WTC11 (cell line): ENCODE measurements at regions not wholly inside any gene's neighbourhood (a gene's known extent, or its start where the extent isn't known, plus 50 kb on each side); places are given as distances from the start of the nearest gene placed in this dataset.
"Not testable (repeated sequence)": the region's sequence is repeated elsewhere in the genome, so short reads cannot be mapped to it uniquely, and the experiment has no call there.

Experiments
- ATAC-seq: fragments of 200-7000 bp; cut with Tn5 transposase; 2 replicates; pipeline ENCODE4 v1.10.0; 2021; ENCODE audit warnings: mild to moderate bottlenecking, moderate library complexity
- CTCF ChIA-PET: fragments of 300-600 bp; sonication (Branson Sonifier 250); formaldehyde crosslinking; loops from one replicate; lab custom pipeline; 2021; ENCODE audit warnings: antibody characterized with exemption; lab: Charles Lee
- POLR2A ChIA-PET: fragments of 350-600 bp; sonication (Branson Sonifier 250); formaldehyde crosslinking; loops from one replicate; lab custom pipeline; 2021; ENCODE audit warnings: antibody characterized with exemption; lab: Charles Lee
- DNase-seq: peaks from one replicate; pipeline ENCODE4 v3.0.0; 2021; ENCODE audit warnings: low spot score
- H3K27ac Mint-ChIP-seq: 2 replicates; pipeline ENCODE4 v1.8.0; 2021; ENCODE audit warnings: mixed read lengths
- H3K27me3 Mint-ChIP-seq: 2 replicates; pipeline ENCODE4 v1.8.0; 2021; ENCODE audit warnings: low read depth, mild to moderate bottlenecking, moderate library complexity, mixed read lengths
- H3K36me3 Mint-ChIP-seq: 2 replicates; pipeline ENCODE4 v1.8.0; 2021; ENCODE audit warnings: mixed read lengths
- H3K4me1 Mint-ChIP-seq: 2 replicates; pipeline ENCODE4 v1.8.0; 2022; ENCODE audit warnings: mixed read lengths
- H3K4me3 Mint-ChIP-seq: 2 replicates; pipeline ENCODE4 v1.8.0; 2021; ENCODE audit warnings: mild to moderate bottlenecking, moderate library complexity, mixed read lengths
- H3K9me3 Mint-ChIP-seq: 2 replicates; pipeline ENCODE4 v1.8.0; 2021; ENCODE audit warnings: mixed read lengths
- ATF2 ChIP-seq: sonication (generic); formaldehyde crosslinking; IDR thresholded peaks from 2 replicates; pipeline ENCODE4 v1.8.1; 2022; ENCODE audit warnings: low read depth, missing genetic modification reagents, borderline replicate concordance
- CTCF ChIP-seq: fragments of 200-600 bp; IDR thresholded peaks from 2 replicates; pipeline ENCODE4 v1.8.0; 2022; ENCODE audit warnings: antibody characterized with exemption
- ELF4 ChIP-seq: sonication (generic); formaldehyde crosslinking; IDR thresholded peaks from 2 replicates; pipeline ENCODE4 v1.8.1; 2022; ENCODE audit warnings: low read depth, mild to moderate bottlenecking, moderate library complexity, missing genetic modification reagents
- ERG ChIP-seq: fragments of 250-450 bp; sonication (Bioruptor Pico); IDR thresholded peaks from 2 replicates; pipeline ENCODE4 v1.8.0; 2021; ENCODE audit warnings: mild to moderate bottlenecking
- ETV6 ChIP-seq: sonication (generic); formaldehyde crosslinking; IDR thresholded peaks from 2 replicates; pipeline ENCODE4 v1.8.1; 2022; ENCODE audit warnings: mild to moderate bottlenecking, missing genetic modification reagents
- HMGA2 ChIP-seq: fragments of 250-450 bp; sonication (Bioruptor Pico); IDR thresholded peaks from 2 replicates; pipeline ENCODE4 v1.4.0; 2021; ENCODE audit warnings: mild to moderate bottlenecking, moderate library complexity
- IRF1 ChIP-seq: sonication (generic); formaldehyde crosslinking; IDR thresholded peaks from 2 replicates; pipeline ENCODE4 v1.8.0; 2023; ENCODE audit warnings: missing genetic modification reagents
- IRF2 ChIP-seq: sonication (generic); formaldehyde crosslinking; IDR thresholded peaks from 2 replicates; pipeline ENCODE4 v1.8.0; 2022; ENCODE audit warnings: low read depth, missing genetic modification reagents, borderline replicate concordance
- KAT7 ChIP-seq: sonication (generic); formaldehyde crosslinking; IDR thresholded peaks from 2 replicates; pipeline ENCODE4 v1.8.1; 2023; ENCODE audit warnings: missing genetic modification reagents, mild to moderate bottlenecking, borderline replicate concordance
- MAX ChIP-seq: sonication (generic); formaldehyde crosslinking; IDR thresholded peaks from 2 replicates; pipeline ENCODE4 v1.8.0; 2022; ENCODE audit warnings: mild to moderate bottlenecking, missing genetic modification reagents
- OVOL2 ChIP-seq: fragments of 250-450 bp; sonication (Bioruptor Pico); IDR thresholded peaks from 2 replicates; pipeline ENCODE4 v1.9.0; 2021; ENCODE audit warnings: mild to moderate bottlenecking, borderline replicate concordance
- RORB ChIP-seq: fragments of 250-450 bp; sonication (Bioruptor Pico); IDR thresholded peaks from 2 replicates; pipeline ENCODE4 v1.9.0; 2021; ENCODE audit warnings: mild to moderate bottlenecking
- TEAD1 ChIP-seq: sonication (generic); formaldehyde crosslinking; IDR thresholded peaks from 2 replicates; pipeline ENCODE4 v1.8.0; 2022; ENCODE audit warnings: mild to moderate bottlenecking, missing genetic modification reagents
- USF1 ChIP-seq: sonication (generic); formaldehyde crosslinking; IDR thresholded peaks from 2 replicates; pipeline ENCODE4 v1.8.0; 2022; ENCODE audit warnings: mild to moderate bottlenecking, missing genetic modification reagents
- ZNF425 ChIP-seq: fragments of 250-450 bp; sonication (Bioruptor Pico); conservative IDR thresholded peaks from 2 replicates; pipeline ENCODE4 v1.9.0; 2021; ENCODE audit warnings: mild to moderate bottlenecking
- ZNF512 ChIP-seq: sonication (generic); formaldehyde crosslinking; IDR thresholded peaks from 2 replicates; pipeline ENCODE4 v1.8.1; 2022; ENCODE audit warnings: missing genetic modification reagents, borderline replicate concordance
- ZNF671 ChIP-seq: fragments of 250-450 bp; sonication (Bioruptor Pico); IDR thresholded peaks from 2 replicates; pipeline ENCODE4 v1.8.0; 2021; ENCODE audit warnings: mild to moderate bottlenecking

- no peaks in the 10 kb centered on the region for H3K36me3 Mint-ChIP-seq
- POLR2A ChIA-PET = no interaction called here
- H3K27ac Mint-ChIP-seq = no peak overlapping the region
- H3K4me3 Mint-ChIP-seq = no peak overlapping the region
- no peaks in the 10 kb centered on the region for H3K9me3 Mint-ChIP-seq
- CTCF ChIA-PET = no interaction called here
- ATAC-seq (no peak), DNase-seq (no peak)
- no peaks in the 10 kb centered on the region for H3K4me1 Mint-ChIP-seq
- TF ChIP-seq ERG (CRISPR knock-in tag) (no peak), HMGA2 (CRISPR knock-in tag) (no peak), ZNF512 (CRISPR knock-in tag) (no peak), USF1 (CRISPR knock-in tag) (no peak), ATF2 (CRISPR knock-in tag) (no peak), ZNF671 (CRISPR knock-in tag) (no peak), RORB (CRISPR knock-in tag) (no peak), ZNF425 (no peak), ELF4 (CRISPR knock-in tag) (no peak), IRF2 (no peak), ETV6 (CRISPR knock-in tag) (no peak), CTCF (no peak), MAX (CRISPR knock-in tag) (no peak), TEAD1 (CRISPR knock-in tag) (no peak), OVOL2 (no peak), KAT7 (CRISPR knock-in tag) (no peak), IRF1 (CRISPR knock-in tag) (no peak)
- H3K27me3 Mint-ChIP-seq = no peaks in the 10 kb centered on the region
Measured at GRCh38 chr4:43496602-43497001, 604.1 kb downstream of the GRXCR1 start.

- Mint-ChIP-seq H3K36me3 (peaks cover 11% of the 10 kb centered on the region), H3K9me3 (peaks cover 24% of the 10 kb centered on the region)
- DNase-seq, CTCF ChIA-PET, ATAC-seq, H3K4me3 Mint-ChIP-seq, H3K27me3 Mint-ChIP-seq, H3K27ac Mint-ChIP-seq, H3K4me1 Mint-ChIP-seq: not testable (repeated sequence)
- POLR2A ChIA-PET = interaction anchor here (0.7 kb wide), 1 partner anchor 555 kb away, joined by 3 read pairs; no protein-coding TSS in a partner anchor
Measured at GRCh38 chr4:43505823-43506222, 613.3 kb downstream of the GRXCR1 start.
